GM23338 (cell line): ENCODE measurements at regions not wholly inside any gene's neighbourhood (a gene's known extent, or its start where the extent isn't known, plus 50 kb on each side); places are given as distances from the start of the nearest gene placed in this dataset.

Source experiments
- EZH2 ChIP-seq: fragments of 200-600 bp; sonication (generic); IDR thresholded peaks from one replicate; pipeline ENCODE4 v1.8.0; 2017; ENCODE audit warnings: antibody characterized with exemption, mild to moderate bottlenecking, low read depth; ENCODE audit not compliant: unreplicated experiment
- EZH2phosphoT487 ChIP-seq: fragments of 200-600 bp; sonication (generic); IDR thresholded peaks from one replicate; pipeline ENCODE4 v1.8.1; 2018; ENCODE audit warnings: antibody characterized with exemption; ENCODE audit not compliant: unreplicated experiment
- NANOG ChIP-seq: IDR thresholded peaks from 2 replicates; pipeline ENCODE4 v1.6.1; 2016; ENCODE audit warnings: antibody characterized with exemption, borderline replicate concordance
- POLR2AphosphoS5 ChIP-seq: IDR thresholded peaks from 2 replicates; pipeline ENCODE4 v1.6.1; 2016; ENCODE audit warnings: antibody characterized with exemption, low read depth
- STAT1 ChIP-seq: IDR thresholded peaks from one replicate; pipeline ENCODE4 v1.6.1; 2016; ENCODE audit warnings: antibody characterized with exemption; ENCODE audit not compliant: unreplicated experiment
- ZNF114 ChIP-seq: fragments of 250-450 bp; sonication (Bioruptor Pico); IDR thresholded peaks from 2 replicates; pipeline ENCODE4 v1.5.0; 2020; ENCODE audit warnings: mild to moderate bottlenecking, moderate library complexity
- ZNF331 ChIP-seq: fragments of 250-450 bp; sonication (Bioruptor Pico); IDR thresholded peaks from 2 replicates; pipeline ENCODE4 v1.5.0; 2020; ENCODE audit warnings: low read depth, mild to moderate bottlenecking, moderate library complexity
- TF ChIP-seq, protein P1 (sequence below), 2 experiments: fragments of 200-600 bp in 1 of 2; sonication (generic) in 1 of 2; conservative IDR thresholded peaks; 2 replicates each; pipeline versions ENCODE4 v1.5.1 to v1.6.1; 2016 to 2017; ENCODE audit warnings: antibody characterized with exemption in 2 of 2, low read depth in 2 of 2, mild to moderate bottlenecking in 2 of 2, moderate library complexity in 1 of 2
- TF ChIP-seq, protein P2 (sequence below): IDR thresholded peaks from one replicate; pipeline ENCODE4 v1.6.1; 2018; ENCODE audit warnings: antibody characterized with exemption; ENCODE audit not compliant: unreplicated experiment

DNA sequence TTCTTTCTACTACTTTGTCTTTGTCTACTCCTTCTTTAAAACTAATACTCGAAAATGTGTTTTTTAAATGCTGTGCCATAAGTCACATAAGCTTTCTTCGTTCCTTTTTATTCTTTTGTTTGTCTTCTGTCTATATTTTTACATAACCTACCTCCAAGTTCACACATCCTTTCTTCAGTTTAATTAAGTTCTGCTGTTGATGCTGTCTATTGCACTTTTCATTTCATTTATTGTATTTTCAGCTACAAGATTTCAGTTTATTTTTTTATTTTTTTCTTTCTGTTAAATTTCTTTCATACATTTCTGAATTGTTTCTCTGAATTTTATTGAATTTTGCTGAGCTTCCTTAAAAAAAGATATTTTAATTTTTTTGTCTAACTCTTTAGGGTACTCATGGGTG, 878.2 kb downstream of the MAT2B start:
- TF ChIP-seq, protein P1, sequence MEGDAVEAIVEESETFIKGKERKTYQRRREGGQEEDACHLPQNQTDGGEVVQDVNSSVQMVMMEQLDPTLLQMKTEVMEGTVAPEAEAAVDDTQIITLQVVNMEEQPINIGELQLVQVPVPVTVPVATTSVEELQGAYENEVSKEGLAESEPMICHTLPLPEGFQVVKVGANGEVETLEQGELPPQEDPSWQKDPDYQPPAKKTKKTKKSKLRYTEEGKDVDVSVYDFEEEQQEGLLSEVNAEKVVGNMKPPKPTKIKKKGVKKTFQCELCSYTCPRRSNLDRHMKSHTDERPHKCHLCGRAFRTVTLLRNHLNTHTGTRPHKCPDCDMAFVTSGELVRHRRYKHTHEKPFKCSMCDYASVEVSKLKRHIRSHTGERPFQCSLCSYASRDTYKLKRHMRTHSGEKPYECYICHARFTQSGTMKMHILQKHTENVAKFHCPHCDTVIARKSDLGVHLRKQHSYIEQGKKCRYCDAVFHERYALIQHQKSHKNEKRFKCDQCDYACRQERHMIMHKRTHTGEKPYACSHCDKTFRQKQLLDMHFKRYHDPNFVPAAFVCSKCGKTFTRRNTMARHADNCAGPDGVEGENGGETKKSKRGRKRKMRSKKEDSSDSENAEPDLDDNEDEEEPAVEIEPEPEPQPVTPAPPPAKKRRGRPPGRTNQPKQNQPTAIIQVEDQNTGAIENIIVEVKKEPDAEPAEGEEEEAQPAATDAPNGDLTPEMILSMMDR (conservative IDR thresholded peaks at IDR 0.05; ENCODE audit: low read depth in 2 of 2), result no peak
- TF ChIP-seq EZH2phosphoT487, result no peak
- TF ChIP-seq EZH2, result no peak
- TF ChIP-seq POLR2AphosphoS5, result no peak
- TF ChIP-seq STAT1, result no peak
- no peak for TF ChIP-seq ZNF331 (CRISPR knock-in tag)
- no peak for TF ChIP-seq ZNF114 (CRISPR knock-in tag)
- TF ChIP-seq, protein P2, sequence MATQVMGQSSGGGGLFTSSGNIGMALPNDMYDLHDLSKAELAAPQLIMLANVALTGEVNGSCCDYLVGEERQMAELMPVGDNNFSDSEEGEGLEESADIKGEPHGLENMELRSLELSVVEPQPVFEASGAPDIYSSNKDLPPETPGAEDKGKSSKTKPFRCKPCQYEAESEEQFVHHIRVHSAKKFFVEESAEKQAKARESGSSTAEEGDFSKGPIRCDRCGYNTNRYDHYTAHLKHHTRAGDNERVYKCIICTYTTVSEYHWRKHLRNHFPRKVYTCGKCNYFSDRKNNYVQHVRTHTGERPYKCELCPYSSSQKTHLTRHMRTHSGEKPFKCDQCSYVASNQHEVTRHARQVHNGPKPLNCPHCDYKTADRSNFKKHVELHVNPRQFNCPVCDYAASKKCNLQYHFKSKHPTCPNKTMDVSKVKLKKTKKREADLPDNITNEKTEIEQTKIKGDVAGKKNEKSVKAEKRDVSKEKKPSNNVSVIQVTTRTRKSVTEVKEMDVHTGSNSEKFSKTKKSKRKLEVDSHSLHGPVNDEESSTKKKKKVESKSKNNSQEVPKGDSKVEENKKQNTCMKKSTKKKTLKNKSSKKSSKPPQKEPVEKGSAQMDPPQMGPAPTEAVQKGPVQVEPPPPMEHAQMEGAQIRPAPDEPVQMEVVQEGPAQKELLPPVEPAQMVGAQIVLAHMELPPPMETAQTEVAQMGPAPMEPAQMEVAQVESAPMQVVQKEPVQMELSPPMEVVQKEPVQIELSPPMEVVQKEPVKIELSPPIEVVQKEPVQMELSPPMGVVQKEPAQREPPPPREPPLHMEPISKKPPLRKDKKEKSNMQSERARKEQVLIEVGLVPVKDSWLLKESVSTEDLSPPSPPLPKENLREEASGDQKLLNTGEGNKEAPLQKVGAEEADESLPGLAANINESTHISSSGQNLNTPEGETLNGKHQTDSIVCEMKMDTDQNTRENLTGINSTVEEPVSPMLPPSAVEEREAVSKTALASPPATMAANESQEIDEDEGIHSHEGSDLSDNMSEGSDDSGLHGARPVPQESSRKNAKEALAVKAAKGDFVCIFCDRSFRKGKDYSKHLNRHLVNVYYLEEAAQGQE, result no peak
- no peak for TF ChIP-seq NANOG
